Muscle of leg (tissue), 3 donors: ENCODE measurements at regions not wholly inside any gene's neighbourhood (a gene's known extent, or its start where the extent isn't known, plus 50 kb on each side); places are given as distances from the start of the nearest gene placed in this dataset.

Experiments
- DNase-seq: peaks from one replicate; pipeline ENCODE4 v3.0.0; 2013
- H3K27ac ChIP-seq: one replicate; pipeline ENCODE4 v1.5.1; 2013; ENCODE audit warnings: mild to moderate bottlenecking, low read length, control low read depth
- H3K27me3 ChIP-seq: one replicate; pipeline ENCODE4 v1.6.1; 2013; ENCODE audit warnings: low read length; ENCODE audit not compliant: control insufficient read depth, insufficient read depth
- H3K36me3 ChIP-seq: one replicate; pipeline ENCODE4 v1.6.1; 2013; ENCODE audit warnings: low read length; ENCODE audit not compliant: control insufficient read depth, insufficient read depth
- H3K4me1 ChIP-seq: one replicate; pipeline ENCODE4 v1.6.1; 2013; ENCODE audit warnings: low read length; ENCODE audit not compliant: control insufficient read depth, insufficient read depth
- H3K4me3 ChIP-seq: one replicate; pipeline ENCODE4 v1.5.1; 2013; ENCODE audit warnings: low read length, control low read depth
- H3K9me3 ChIP-seq: replicated peaks from 2 replicates; pipeline ENCODE4 v1.6.1; 2013; ENCODE audit warnings: low read depth, low read length; ENCODE audit not compliant: control insufficient read depth
- WGBS: methylation state at CpG from one replicate; pipeline ENCODE4 v1.1.5; 2013; ENCODE audit warnings: missing lambda C conversion rate; ENCODE audit not compliant: insufficient coverage; 5-methylcytosine and 5-hydroxymethylcytosine counted together

GRCh38 chr11:104476454-104476853, 312.5 kb upstream of the PDGFD start:
- no peaks in the 10 kb centered on the region for H3K9me3 ChIP-seq
- H3K4me3 ChIP-seq, result no peak overlapping the region
- no peaks in the 10 kb centered on the region for H3K4me1 ChIP-seq
- no peaks in the 10 kb centered on the region for H3K27me3 ChIP-seq
- H3K27ac ChIP-seq, result no peak overlapping the region
- no peaks in the 10 kb centered on the region for H3K36me3 ChIP-seq
- no peak for DNase-seq

- H3K27ac ChIP-seq, result no peak overlapping the region
- DNase-seq, result no peak
- H3K27me3 ChIP-seq, result no peaks in the 10 kb centered on the region
- H3K36me3 ChIP-seq, result no peaks in the 10 kb centered on the region
- no peak overlapping the region for H3K4me3 ChIP-seq
- H3K4me1 ChIP-seq, result peaks cover 4% of the 10 kb centered on the region
- H3K9me3 ChIP-seq, result no peaks in the 10 kb centered on the region
These were observed 303.5 kb upstream of the PDGFD start for GRCh38 chr11:104467404-104467803.

GRCh38 chr11:104465321-104465720, 301.4 kb upstream of the PDGFD start:
- Histone ChIP-seq H3K4me3 (no peak overlapping the region), H3K9me3 (no peaks in the 10 kb centered on the region), H3K4me1 (peaks cover 6% of the 10 kb centered on the region), H3K36me3 (no peaks in the 10 kb centered on the region), H3K27me3 (no peaks in the 10 kb centered on the region), H3K27ac (peak overlapping the region; percentile 54)
- peak; percentile 65 for DNase-seq
- WGBS, result 20% methylated on average over 1 of the region's 1 CpG

DNA sequence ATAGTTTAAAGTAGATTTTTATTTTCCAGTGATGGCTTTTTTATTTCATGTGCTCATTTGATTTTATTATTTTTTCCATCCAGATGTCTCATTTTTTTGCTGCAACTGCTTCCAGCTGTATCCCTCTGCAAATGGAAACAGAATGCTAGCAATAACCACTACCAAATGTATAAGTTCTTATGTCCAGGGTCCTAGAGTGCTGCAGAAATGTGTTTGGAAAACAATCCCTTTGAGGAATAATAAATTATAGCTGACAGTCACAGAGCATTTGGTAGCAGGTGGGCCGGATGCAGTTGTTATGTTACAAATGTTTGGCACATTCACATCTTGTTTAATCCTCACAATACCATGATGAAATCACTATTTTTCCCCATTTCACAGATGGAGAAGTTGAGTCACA, 300.7 kb upstream of the PDGFD start:
- DNase-seq, result peak; percentile 95
- Histone ChIP-seq H3K4me1 (peaks cover 6% of the 10 kb centered on the region), H3K9me3 (no peaks in the 10 kb centered on the region), H3K27me3 (no peaks in the 10 kb centered on the region), H3K27ac (peak overlapping the region; percentile 71), H3K4me3 (no peak overlapping the region), H3K36me3 (no peaks in the 10 kb centered on the region)
- WGBS, result no CpG with 5 or more reads among the region's 1 CpG

GRCh38 chr11:104462341-104462740, 298.4 kb upstream of the PDGFD start:
- Histone ChIP-seq H3K9me3 (no peaks in the 10 kb centered on the region), H3K4me3 (no peak overlapping the region), H3K27ac (no peak overlapping the region), H3K27me3 (no peaks in the 10 kb centered on the region), H3K36me3 (no peaks in the 10 kb centered on the region), H3K4me1 (peaks cover 6% of the 10 kb centered on the region)
- peak; percentile 83 for DNase-seq
- no CpG with 5 or more reads among the region's 2 CpGs for WGBS

GRCh38 chr11:104451197-104451893, 287.4 kb upstream of the PDGFD start:
- H3K36me3 ChIP-seq, result no peaks in the 10 kb centered on the region
- H3K9me3 ChIP-seq, result no peaks in the 10 kb centered on the region
- H3K27me3 ChIP-seq, result no peaks in the 10 kb centered on the region
- no peak overlapping the region for H3K27ac ChIP-seq
- H3K4me3 ChIP-seq, result no peak overlapping the region
- 33% methylated on average over 1 of the region's 4 CpGs for WGBS
- peak; percentile 72 for DNase-seq
- H3K4me1 ChIP-seq, result peaks cover 2% of the 10 kb centered on the region

- no peaks in the 10 kb centered on the region for H3K4me1 ChIP-seq
- no peak overlapping the region for H3K27ac ChIP-seq
- H3K27me3 ChIP-seq, result no peaks in the 10 kb centered on the region
- H3K36me3 ChIP-seq, result no peaks in the 10 kb centered on the region
- H3K9me3 ChIP-seq, result no peaks in the 10 kb centered on the region
- H3K4me3 ChIP-seq, result no peak overlapping the region
- DNase-seq, result peak; percentile 60
These were observed 279.4 kb upstream of the PDGFD start for GRCh38 chr11:104443387-104443786.

DNA sequence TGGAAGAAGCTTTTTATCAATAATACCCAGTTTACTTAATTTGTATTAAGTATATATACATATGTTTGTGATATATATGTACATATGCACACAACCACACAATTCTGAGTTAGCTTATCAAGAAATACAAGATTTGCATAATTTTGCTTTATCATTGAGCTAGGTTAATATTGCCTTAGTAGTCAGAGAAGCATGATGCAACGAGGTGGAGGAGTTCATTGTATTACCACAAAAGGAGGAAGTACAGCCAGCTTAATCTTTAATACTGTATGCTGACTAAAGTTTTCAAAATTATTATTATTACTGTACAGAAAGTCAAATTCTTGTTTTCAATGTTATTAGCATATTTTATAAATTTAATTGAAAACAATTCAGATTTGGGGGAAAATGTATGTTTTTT, 278.4 kb upstream of the PDGFD start:
- no peak overlapping the region for H3K27ac ChIP-seq
- H3K36me3 ChIP-seq, result no peaks in the 10 kb centered on the region
- H3K27me3 ChIP-seq, result no peaks in the 10 kb centered on the region
- no peaks in the 10 kb centered on the region for H3K4me1 ChIP-seq
- DNase-seq, result no peak
- no CpG with 5 or more reads among the region's 1 CpG for WGBS
- no peak overlapping the region for H3K4me3 ChIP-seq
- no peaks in the 10 kb centered on the region for H3K9me3 ChIP-seq

- Histone ChIP-seq H3K36me3 (no peaks in the 10 kb centered on the region), H3K27ac (no peak overlapping the region), H3K4me3 (no peak overlapping the region), H3K27me3 (no peaks in the 10 kb centered on the region), H3K9me3 (no peaks in the 10 kb centered on the region), H3K4me1 (no peaks in the 10 kb centered on the region)
- no peak for DNase-seq
These were observed 271.5 kb upstream of the PDGFD start for GRCh38 chr11:104435494-104435893.

GRCh38 chr11:104433751-104434150, 269.8 kb upstream of the PDGFD start:
- no CpG with 5 or more reads among the region's 3 CpGs for WGBS
- Histone ChIP-seq H3K27ac (no peak overlapping the region), H3K27me3 (no peaks in the 10 kb centered on the region), H3K9me3 (no peaks in the 10 kb centered on the region), H3K36me3 (no peaks in the 10 kb centered on the region), H3K4me3 (no peak overlapping the region), H3K4me1 (no peaks in the 10 kb centered on the region)
- DNase-seq, result no peak

DNA sequence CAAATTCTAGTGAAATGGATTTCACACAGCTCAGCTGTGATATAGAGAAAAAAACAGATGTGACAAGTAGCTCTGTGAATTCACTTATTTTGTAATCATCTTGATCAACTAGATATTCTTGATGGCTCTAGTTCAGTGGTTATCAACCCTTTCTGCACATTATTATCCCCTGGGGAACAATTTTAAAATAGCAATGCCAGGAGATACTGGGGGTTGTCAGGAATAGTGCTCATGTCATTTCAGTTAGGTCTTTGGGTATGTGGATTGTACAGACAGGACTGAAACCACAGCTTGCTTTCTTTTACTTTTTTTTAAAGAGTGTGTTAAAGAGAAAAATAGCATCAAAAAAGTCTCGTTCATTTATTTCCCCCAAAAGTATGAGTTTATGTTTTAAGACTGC, 269.0 kb upstream of the PDGFD start:
- no peaks in the 10 kb centered on the region for H3K36me3 ChIP-seq
- H3K27me3 ChIP-seq, result no peaks in the 10 kb centered on the region
- no peaks in the 10 kb centered on the region for H3K4me1 ChIP-seq
- H3K9me3 ChIP-seq, result no peaks in the 10 kb centered on the region
- no peak for DNase-seq
- H3K4me3 ChIP-seq, result no peak overlapping the region
- WGBS, result no CpG with 5 or more reads among the region's 1 CpG
- no peak overlapping the region for H3K27ac ChIP-seq
